ENCODE measurements at regions not wholly inside any gene's neighbourhood (a gene's known extent, or its start where the extent isn't known, plus 50 kb on each side); places are given as distances from the start of the nearest gene placed in this dataset.

GRCh38 chr12:114764510-114764909 lies 80.5 kb upstream of the TBX3 start (continued):
- TF ChIP-seq, protein P1, sequence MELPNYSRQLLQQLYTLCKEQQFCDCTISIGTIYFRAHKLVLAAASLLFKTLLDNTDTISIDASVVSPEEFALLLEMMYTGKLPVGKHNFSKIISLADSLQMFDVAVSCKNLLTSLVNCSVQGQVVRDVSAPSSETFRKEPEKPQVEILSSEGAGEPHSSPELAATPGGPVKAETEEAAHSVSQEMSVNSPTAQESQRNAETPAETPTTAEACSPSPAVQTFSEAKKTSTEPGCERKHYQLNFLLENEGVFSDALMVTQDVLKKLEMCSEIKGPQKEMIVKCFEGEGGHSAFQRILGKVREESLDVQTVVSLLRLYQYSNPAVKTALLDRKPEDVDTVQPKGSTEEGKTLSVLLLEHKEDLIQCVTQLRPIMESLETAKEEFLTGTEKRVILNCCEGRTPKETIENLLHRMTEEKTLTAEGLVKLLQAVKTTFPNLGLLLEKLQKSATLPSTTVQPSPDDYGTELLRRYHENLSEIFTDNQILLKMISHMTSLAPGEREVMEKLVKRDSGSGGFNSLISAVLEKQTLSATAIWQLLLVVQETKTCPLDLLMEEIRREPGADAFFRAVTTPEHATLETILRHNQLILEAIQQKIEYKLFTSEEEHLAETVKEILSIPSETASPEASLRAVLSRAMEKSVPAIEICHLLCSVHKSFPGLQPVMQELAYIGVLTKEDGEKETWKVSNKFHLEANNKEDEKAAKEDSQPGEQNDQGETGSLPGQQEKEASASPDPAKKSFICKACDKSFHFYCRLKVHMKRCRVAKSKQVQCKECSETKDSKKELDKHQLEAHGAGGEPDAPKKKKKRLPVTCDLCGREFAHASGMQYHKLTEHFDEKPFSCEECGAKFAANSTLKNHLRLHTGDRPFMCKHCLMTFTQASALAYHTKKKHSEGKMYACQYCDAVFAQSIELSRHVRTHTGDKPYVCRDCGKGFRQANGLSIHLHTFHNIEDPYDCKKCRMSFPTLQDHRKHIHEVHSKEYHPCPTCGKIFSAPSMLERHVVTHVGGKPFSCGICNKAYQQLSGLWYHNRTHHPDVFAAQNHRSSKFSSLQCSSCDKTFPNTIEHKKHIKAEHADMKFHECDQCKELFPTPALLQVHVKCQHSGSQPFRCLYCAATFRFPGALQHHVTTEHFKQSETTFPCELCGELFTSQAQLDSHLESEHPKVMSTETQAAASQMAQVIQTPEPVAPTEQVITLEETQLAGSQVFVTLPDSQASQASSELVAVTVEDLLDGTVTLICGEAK (IDR thresholded peaks at IDR 0.05), result no peak
- TF ChIP-seq, protein P1 (CRISPR knock-in tag; IDR thresholded peaks at IDR 0.05), result no peak
- no peak for TF ChIP-seq ATF7 (IDR thresholded peaks at IDR 0.05)
- TF ChIP-seq ZNF696 (CRISPR knock-in tag; conservative IDR thresholded peaks at IDR 0.05), result no peak
- TF ChIP-seq THRAP3 (IDR thresholded peaks at IDR 0.05; ENCODE audit: borderline replicate concordance), result no peak
- no peak for TF ChIP-seq CEBPB (tag; IDR thresholded peaks at IDR 0.05)
- no peak for TF ChIP-seq ATF2 (CRISPR knock-in tag; IDR thresholded peaks at IDR 0.05)
- TF ChIP-seq ZKSCAN1 (IDR thresholded peaks at IDR 0.05; ENCODE audit: low read depth, low read length), result no peak
- no peak for TF ChIP-seq GATA2 (CRISPR knock-in tag; IDR thresholded peaks at IDR 0.05)
- TF ChIP-seq SAFB2 (IDR thresholded peaks at IDR 0.05; ENCODE audit: borderline replicate concordance, low read depth, low read length, severe bottlenecking), result no peak

All from K562 (cell line).